SK-N-SH treated with all-trans-retinoic acid at 6 μM for 48 hours (cell line): ENCODE measurements at regions not wholly inside any gene's neighbourhood (a gene's known extent, or its start where the extent isn't known, plus 50 kb on each side); places are given as distances from the start of the nearest gene placed in this dataset.

Source experiments
- ATAC-seq: fragments of 200-7000 bp; cut with Tn5 transposase; 3 replicates; pipeline ENCODE4 v1.9.1; 2020; ENCODE audit warnings: mild to moderate bottlenecking, moderate library complexity
- ARNTL ChIP-seq: fragments of 450-650 bp; formaldehyde crosslinking; IDR thresholded peaks from 2 replicates; pipeline ENCODE4 v1.5.0; 2020; ENCODE audit warnings: low read depth, mild to moderate bottlenecking, moderate library complexity, borderline replicate concordance
- BACH2 ChIP-seq: fragments of 250-450 bp; sonication (Bioruptor Pico); IDR thresholded peaks from 2 replicates; pipeline ENCODE4 v1.9.0; 2021; ENCODE audit warnings: mild to moderate bottlenecking, borderline replicate concordance
- CREB5 ChIP-seq: fragments of 250-450 bp; sonication (Bioruptor Pico); IDR thresholded peaks from 2 replicates; pipeline ENCODE4 v1.5.1; 2020; ENCODE audit warnings: low read depth, mild to moderate bottlenecking, moderate library complexity
- CSRNP3 ChIP-seq: fragments of 250-450 bp; sonication (Bioruptor Pico); IDR thresholded peaks from 2 replicates; pipeline ENCODE4 v1.5.1; 2021; ENCODE audit warnings: mild to moderate bottlenecking, moderate library complexity
- ESRRG ChIP-seq: fragments of 250-450 bp; sonication (Bioruptor Pico); IDR thresholded peaks from 2 replicates; pipeline ENCODE4 v1.6.1; 2021; ENCODE audit warnings: mild to moderate bottlenecking
- ISL1 ChIP-seq: fragments of 250-450 bp; sonication (Bioruptor Pico); IDR thresholded peaks from 2 replicates; pipeline ENCODE4 v2.1.2; 2022; ENCODE audit warnings: mild to moderate bottlenecking, moderate library complexity
- OSR1 ChIP-seq: fragments of 250-450 bp; sonication (Bioruptor Pico); IDR thresholded peaks from 2 replicates; pipeline ENCODE4 v1.8.0; 2022; ENCODE audit warnings: moderate library complexity, mild to moderate bottlenecking, inconsistent platforms
- PATZ1 ChIP-seq: fragments of 250-450 bp; sonication (Bioruptor Pico); IDR thresholded peaks from 2 replicates; pipeline ENCODE4 v1.8.0; 2020; ENCODE audit warnings: mild to moderate bottlenecking, moderate library complexity, borderline replicate concordance
- POU6F1 ChIP-seq: fragments of 250-450 bp; sonication (Bioruptor Pico); IDR thresholded peaks from 2 replicates; pipeline ENCODE4 v1.8.0; 2021; ENCODE audit warnings: low read depth, mild to moderate bottlenecking, moderate library complexity, borderline replicate concordance
- PPARA ChIP-seq: fragments of 250-450 bp; sonication (Bioruptor Pico); IDR thresholded peaks from 2 replicates; pipeline ENCODE4 v1.5.0; 2020; ENCODE audit warnings: mild to moderate bottlenecking, borderline replicate concordance
- RARB ChIP-seq: fragments of 250-450 bp; sonication (Bioruptor Pico); IDR thresholded peaks from 2 replicates; pipeline ENCODE4 v1.8.0; 2021; ENCODE audit warnings: mild to moderate bottlenecking, moderate library complexity
- SNAI2 ChIP-seq: fragments of 250-450 bp; sonication (Bioruptor Pico); IDR thresholded peaks from 2 replicates; pipeline ENCODE4 v1.5.0; 2020; ENCODE audit warnings: mild to moderate bottlenecking, moderate library complexity
- TCF4 ChIP-seq: fragments of 250-450 bp; sonication (Bioruptor Pico); IDR thresholded peaks from 2 replicates; pipeline ENCODE4 v1.8.0; 2021; ENCODE audit warnings: mild to moderate bottlenecking, moderate library complexity, borderline replicate concordance
- TOX ChIP-seq: fragments of 250-450 bp; sonication (Bioruptor Pico); IDR thresholded peaks from 2 replicates; pipeline ENCODE4 v1.8.0; 2021; ENCODE audit warnings: mild to moderate bottlenecking, moderate library complexity, borderline replicate concordance
- TSHZ2 ChIP-seq: fragments of 250-450 bp; sonication (Bioruptor Pico); IDR thresholded peaks from 2 replicates; pipeline ENCODE4 v1.5.0; 2020; ENCODE audit warnings: mild to moderate bottlenecking, moderate library complexity
- ZC3H10 ChIP-seq: fragments of 250-450 bp; sonication (Bioruptor Pico); IDR thresholded peaks from 2 replicates; pipeline ENCODE4 v1.5.1; 2021; ENCODE audit warnings: mild to moderate bottlenecking, moderate library complexity
- ZFP3 ChIP-seq: fragments of 250-450 bp; sonication (Bioruptor Pico); IDR thresholded peaks from 2 replicates; pipeline ENCODE4 v1.5.0; 2020; ENCODE audit warnings: mild to moderate bottlenecking, moderate library complexity
- ZFP30 ChIP-seq: fragments of 450-650 bp; formaldehyde crosslinking; IDR thresholded peaks from 2 replicates; pipeline ENCODE4 v1.5.0; 2022; ENCODE audit warnings: mild to moderate bottlenecking, moderate library complexity
- ZNF565 ChIP-seq: fragments of 450-650 bp; formaldehyde crosslinking; conservative IDR thresholded peaks from 2 replicates; pipeline ENCODE4 v1.5.0; 2020; ENCODE audit warnings: low read depth, mild to moderate bottlenecking, moderate library complexity
- ZNF70 ChIP-seq: fragments of 450-650 bp; formaldehyde crosslinking; IDR thresholded peaks from 2 replicates; pipeline ENCODE4 v1.5.0; 2020; ENCODE audit warnings: mild to moderate bottlenecking, moderate library complexity
- ZNF8 ChIP-seq: fragments of 450-650 bp; formaldehyde crosslinking; IDR thresholded peaks from 2 replicates; pipeline ENCODE4 v1.5.0; 2020; ENCODE audit warnings: mild to moderate bottlenecking, moderate library complexity

- TF ChIP-seq ZNF70 (CRISPR knock-in tag) (no peak), POU6F1 (CRISPR knock-in tag) (no peak), TOX (CRISPR knock-in tag) (no peak), ZNF8 (CRISPR knock-in tag) (no peak), CREB5 (CRISPR knock-in tag) (no peak), TCF4 (CRISPR knock-in tag) (no peak), PATZ1 (no peak), BACH2 (CRISPR knock-in tag) (no peak), ESRRG (CRISPR knock-in tag) (no peak), ZFP30 (CRISPR knock-in tag) (no peak), PPARA (CRISPR knock-in tag) (no peak), ISL1 (no peak), ZNF565 (CRISPR knock-in tag) (no peak), ZFP3 (CRISPR knock-in tag) (no peak), RARB (CRISPR knock-in tag) (no peak), CSRNP3 (CRISPR knock-in tag) (no peak)
- TF ChIP-seq, all 23 proteins: peak for 0
- no peak for ATAC-seq
These were observed 201.1 kb upstream of the CNR1 start for GRCh38 chr6:88367248-88367647.

- TF ChIP-seq SNAI2 (CRISPR knock-in tag) (no peak), PATZ1 (no peak), ZFP3 (CRISPR knock-in tag) (no peak), ZC3H10 (CRISPR knock-in tag) (no peak), BACH2 (CRISPR knock-in tag) (no peak)
- no peak for ATAC-seq
These were observed 200.5 kb upstream of the CNR1 start for GRCh38 chr6:88366672-88367071.

GRCh38 chr6:88365656-88366055 lies 199.5 kb upstream of the CNR1 start:
- no peak for ATAC-seq
- no peak for TF ChIP-seq BACH2 (CRISPR knock-in tag)
- no peak for TF ChIP-seq OSR1 (CRISPR knock-in tag)
- TF ChIP-seq CREB5 (CRISPR knock-in tag), result no peak
- TF ChIP-seq ARNTL (CRISPR knock-in tag), result no peak
- no peak for TF ChIP-seq ZC3H10 (CRISPR knock-in tag)
- no peak for TF ChIP-seq TCF4 (CRISPR knock-in tag)
- no peak for TF ChIP-seq SNAI2 (CRISPR knock-in tag)
- TF ChIP-seq ZFP30 (CRISPR knock-in tag), result no peak
- TF ChIP-seq RARB (CRISPR knock-in tag), result no peak
- no peak for TF ChIP-seq TSHZ2 (CRISPR knock-in tag)
- TF ChIP-seq ZFP3 (CRISPR knock-in tag), result no peak
- TF ChIP-seq ZNF70 (CRISPR knock-in tag), result no peak
- TF ChIP-seq POU6F1 (CRISPR knock-in tag), result no peak
- TF ChIP-seq ISL1, result no peak
